Ishikawa (cell line): ENCODE measurements at regions not wholly inside any gene's neighbourhood (a gene's known extent, or its start where the extent isn't known, plus 50 kb on each side); places are given as distances from the start of the nearest gene placed in this dataset.

Experiments
- CEBPB ChIP-seq: IDR thresholded peaks from 2 replicates; pipeline ENCODE4 v1.6.1; 2012
- CREB1 ChIP-seq: IDR thresholded peaks from 2 replicates; pipeline ENCODE4 v1.6.1; 2012; ENCODE audit warnings: low read depth
- EGR1 ChIP-seq: IDR thresholded peaks from 2 replicates; pipeline ENCODE4 v1.6.1; 2012
- EP300 ChIP-seq: IDR thresholded peaks from 2 replicates; pipeline ENCODE4 v1.6.1; 2012; ENCODE audit warnings: borderline replicate concordance
- FOXM1 ChIP-seq: IDR thresholded peaks from 2 replicates; pipeline ENCODE4 v1.6.1; 2012; ENCODE audit warnings: low read depth, borderline replicate concordance
- MAX ChIP-seq: IDR thresholded peaks from 2 replicates; pipeline ENCODE4 v1.6.1; 2012
- NFIC ChIP-seq: IDR thresholded peaks from 2 replicates; pipeline ENCODE4 v1.6.1; 2012
- RAD21 ChIP-seq: IDR thresholded peaks from 2 replicates; pipeline ENCODE4 v1.6.1; 2012; ENCODE audit warnings: low read depth
- REST ChIP-seq: IDR thresholded peaks from 2 replicates; pipeline ENCODE4 v1.6.1; 2012; ENCODE audit warnings: low read depth, mild to moderate bottlenecking
- TAF1 ChIP-seq: IDR thresholded peaks from 2 replicates; pipeline ENCODE4 v1.6.1; 2012; ENCODE audit warnings: low read depth, mild to moderate bottlenecking
- TCF12 ChIP-seq: IDR thresholded peaks from 2 replicates; pipeline ENCODE4 v1.6.1; 2012; ENCODE audit warnings: low read depth
- TEAD4 ChIP-seq: IDR thresholded peaks from 2 replicates; pipeline ENCODE4 v1.6.1; 2012
- YY1 ChIP-seq: IDR thresholded peaks from 2 replicates; pipeline ENCODE4 v1.6.1; 2012; ENCODE audit warnings: low read depth
- ZBTB7A ChIP-seq: IDR thresholded peaks from 2 replicates; pipeline ENCODE4 v1.6.1; 2012; ENCODE audit warnings: low read depth

- no peak for TF ChIP-seq TAF1
- TF ChIP-seq YY1, result no peak
- no peak for TF ChIP-seq FOXM1
- no peak for TF ChIP-seq CEBPB
- TF ChIP-seq MAX, result no peak
- no peak for TF ChIP-seq REST
- no peak for TF ChIP-seq TCF12
- TF ChIP-seq EP300, result no peak
- TF ChIP-seq ZBTB7A, result no peak
- no peak for TF ChIP-seq TEAD4
- TF ChIP-seq EGR1, result no peak
- TF ChIP-seq NFIC, result no peak
- no peak for TF ChIP-seq CREB1
- TF ChIP-seq RAD21, result no peak
Measured at GRCh38 chr9:22337261-22337660, 109.4 kb upstream of the DMRTA1 start.
